ENCODE measurements at regions not wholly inside any gene's neighbourhood (a gene's known extent, or its start where the extent isn't known, plus 50 kb on each side); places are given as distances from the start of the nearest gene placed in this dataset.
"Not testable (repeated sequence)": the region's sequence is repeated elsewhere in the genome, so short reads cannot be mapped to it uniquely, and the experiment has no call there.

DNA sequence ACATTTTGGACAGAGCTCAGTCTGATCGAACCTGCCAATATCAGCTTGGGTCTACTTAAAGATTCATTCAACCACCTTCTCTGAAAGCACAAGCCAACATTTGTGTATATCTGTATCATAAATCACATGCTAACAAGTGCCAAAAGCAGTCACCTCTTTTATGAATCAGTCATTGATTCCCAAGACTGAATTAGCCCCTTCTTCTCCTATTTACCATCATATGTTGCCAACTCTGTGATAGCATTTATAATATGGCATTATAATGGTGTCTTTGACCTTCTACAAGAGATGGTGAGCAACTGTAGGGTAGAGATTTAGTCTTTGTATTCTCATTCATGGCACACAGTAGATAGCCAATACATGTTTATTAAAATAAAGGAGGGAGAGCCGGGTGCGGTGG, 61.4 kb downstream of the DDX53 start:
- no peak overlapping the region for H3K4me3 ChIP-seq (ENCODE audit: low read depth, low read length)
- DNase-seq (ENCODE audit: low read depth) = no peak
- TF ChIP-seq, protein P1, sequence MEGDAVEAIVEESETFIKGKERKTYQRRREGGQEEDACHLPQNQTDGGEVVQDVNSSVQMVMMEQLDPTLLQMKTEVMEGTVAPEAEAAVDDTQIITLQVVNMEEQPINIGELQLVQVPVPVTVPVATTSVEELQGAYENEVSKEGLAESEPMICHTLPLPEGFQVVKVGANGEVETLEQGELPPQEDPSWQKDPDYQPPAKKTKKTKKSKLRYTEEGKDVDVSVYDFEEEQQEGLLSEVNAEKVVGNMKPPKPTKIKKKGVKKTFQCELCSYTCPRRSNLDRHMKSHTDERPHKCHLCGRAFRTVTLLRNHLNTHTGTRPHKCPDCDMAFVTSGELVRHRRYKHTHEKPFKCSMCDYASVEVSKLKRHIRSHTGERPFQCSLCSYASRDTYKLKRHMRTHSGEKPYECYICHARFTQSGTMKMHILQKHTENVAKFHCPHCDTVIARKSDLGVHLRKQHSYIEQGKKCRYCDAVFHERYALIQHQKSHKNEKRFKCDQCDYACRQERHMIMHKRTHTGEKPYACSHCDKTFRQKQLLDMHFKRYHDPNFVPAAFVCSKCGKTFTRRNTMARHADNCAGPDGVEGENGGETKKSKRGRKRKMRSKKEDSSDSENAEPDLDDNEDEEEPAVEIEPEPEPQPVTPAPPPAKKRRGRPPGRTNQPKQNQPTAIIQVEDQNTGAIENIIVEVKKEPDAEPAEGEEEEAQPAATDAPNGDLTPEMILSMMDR (conservative IDR thresholded peaks at IDR 0.05; ENCODE audit: low read depth, low read length) = no peak

DNA sequence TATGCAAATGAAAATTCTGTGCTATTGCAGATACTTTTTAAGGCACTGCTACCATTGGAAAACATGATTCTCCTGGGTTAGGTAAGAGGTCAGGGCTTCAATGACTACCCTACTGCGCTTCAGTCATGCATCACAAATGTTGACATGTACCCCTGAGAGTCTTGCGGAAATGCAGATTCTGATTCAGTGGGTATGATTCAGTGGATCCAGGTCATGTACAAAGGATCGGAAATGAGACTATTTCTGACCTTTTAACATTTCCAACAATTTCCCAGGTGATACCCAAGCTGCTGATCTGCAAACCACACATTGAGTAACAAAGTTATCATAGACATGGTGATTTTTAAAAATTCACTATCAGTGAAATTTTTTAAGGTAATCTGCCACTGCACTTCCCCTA, 62.6 kb downstream of the DDX53 start:
- no peak overlapping the region for H3K4me3 ChIP-seq (ENCODE audit: low read depth, low read length)
- no peak for DNase-seq (ENCODE audit: low read depth)
- TF ChIP-seq, protein P1 (conservative IDR thresholded peaks at IDR 0.05; ENCODE audit: low read depth, low read length) = no peak

DNA sequence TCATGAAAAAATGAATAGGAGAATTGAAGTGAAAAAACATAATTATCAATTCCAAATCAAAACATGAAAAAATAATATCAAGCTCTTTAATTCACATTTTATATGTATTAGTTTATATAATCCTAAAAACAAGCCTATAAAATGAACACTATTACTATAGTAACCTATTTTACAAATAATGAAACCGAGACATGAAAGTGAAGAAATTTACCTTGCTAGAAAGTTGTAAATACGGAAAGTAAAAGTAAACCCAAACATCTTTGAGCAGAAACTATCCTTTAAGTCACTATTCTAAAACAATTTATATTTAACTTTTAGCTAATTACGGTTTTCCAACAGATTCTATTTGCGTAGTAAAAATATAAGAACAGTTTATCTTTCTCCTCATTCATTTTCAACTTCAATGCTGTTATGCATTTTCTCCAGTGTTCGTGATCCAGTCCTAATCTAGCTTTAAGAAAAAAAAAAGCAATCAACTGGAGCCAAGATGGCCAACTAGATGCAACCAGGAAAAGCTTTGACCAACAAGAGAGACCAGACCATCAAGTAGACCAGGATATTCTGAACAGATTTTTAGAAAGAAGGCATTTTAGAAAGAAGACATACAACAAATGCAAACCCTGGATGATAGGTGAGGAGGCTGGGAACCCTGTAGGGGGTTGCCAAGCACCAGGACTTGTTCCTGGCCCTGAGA, 67.0 kb downstream of the DDX53 start:
- no peak for DNase-seq (ENCODE audit: low read depth)
- TF ChIP-seq, protein P1 (conservative IDR thresholded peaks at IDR 0.05; ENCODE audit: low read depth, low read length) = no peak
- no peak overlapping the region for H3K4me3 ChIP-seq (ENCODE audit: low read depth, low read length)

DNA sequence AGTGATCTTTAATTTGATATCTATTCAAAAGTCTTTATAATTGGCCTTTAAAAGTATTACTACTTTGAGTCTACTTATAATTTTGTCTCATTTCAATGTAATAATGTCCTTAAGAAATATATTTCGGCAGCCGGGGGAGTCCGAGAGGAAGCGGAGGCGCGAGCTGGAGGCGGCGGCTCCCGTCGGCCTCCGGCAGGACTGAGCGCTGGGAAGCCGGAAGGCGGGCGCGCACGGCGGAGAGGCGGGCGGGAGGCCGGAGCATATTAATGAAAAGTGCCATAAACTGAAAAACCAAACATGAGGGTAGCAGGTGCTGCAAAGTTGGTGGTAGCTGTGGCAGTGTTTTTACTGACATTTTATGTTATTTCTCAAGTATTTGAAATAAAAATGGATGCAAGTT, 75.7 kb downstream of the DDX53 start:
- not testable (repeated sequence) for DNase-seq (ENCODE audit: low read depth)
- peak overlapping the region; percentile 30 for H3K4me3 ChIP-seq (ENCODE audit: low read depth, low read length)

DNA sequence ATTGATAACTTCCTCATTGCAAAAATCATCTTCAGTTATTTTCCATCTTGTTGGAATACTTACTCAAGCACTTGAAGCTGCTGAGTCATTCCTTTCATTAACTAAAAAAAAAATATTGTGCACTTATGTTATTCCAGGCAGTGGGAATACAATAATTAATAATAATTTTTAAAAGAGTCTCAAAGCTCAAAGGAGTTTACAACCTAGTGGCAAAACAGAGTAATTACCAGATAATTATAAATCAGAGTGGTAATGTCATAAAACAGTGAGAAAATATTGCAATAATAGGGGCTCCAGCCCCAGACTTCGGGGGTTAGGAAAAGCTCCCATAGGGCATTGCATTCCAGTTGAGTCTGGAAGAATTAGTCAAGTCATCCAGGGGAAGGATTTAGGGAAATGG, 79.6 kb downstream of the DDX53 start:
- no peak for DNase-seq (ENCODE audit: low read depth)
- no peak overlapping the region for H3K4me3 ChIP-seq (ENCODE audit: low read depth, low read length)
- TF ChIP-seq, protein P1 (conservative IDR thresholded peaks at IDR 0.05; ENCODE audit: low read depth, low read length) = no peak

DNA sequence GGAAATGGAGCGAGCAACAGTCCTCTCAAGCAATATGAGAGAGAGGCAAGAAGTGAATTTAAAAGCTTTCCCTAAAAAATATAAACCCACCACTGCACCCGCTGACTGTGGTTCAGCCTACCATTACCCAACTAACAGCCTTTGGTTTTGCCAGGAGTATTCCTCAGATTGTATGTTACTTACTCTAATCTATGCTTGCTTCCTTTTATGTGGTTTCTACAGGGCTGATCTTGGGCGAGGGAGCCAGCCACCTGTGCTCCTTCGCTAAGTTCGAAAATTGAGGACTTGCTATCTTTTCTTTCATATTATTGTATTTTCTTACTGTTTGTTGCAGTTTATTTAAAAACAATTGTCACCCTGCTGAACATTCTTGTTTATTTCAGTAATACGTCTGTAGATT, 101.1 kb downstream of the DDX53 start:
- TF ChIP-seq, protein P1 (conservative IDR thresholded peaks at IDR 0.05; ENCODE audit: low read depth, low read length) = no peak
- DNase-seq (ENCODE audit: low read depth) = no peak
- no peak overlapping the region for H3K4me3 ChIP-seq (ENCODE audit: low read depth, low read length)

DNA sequence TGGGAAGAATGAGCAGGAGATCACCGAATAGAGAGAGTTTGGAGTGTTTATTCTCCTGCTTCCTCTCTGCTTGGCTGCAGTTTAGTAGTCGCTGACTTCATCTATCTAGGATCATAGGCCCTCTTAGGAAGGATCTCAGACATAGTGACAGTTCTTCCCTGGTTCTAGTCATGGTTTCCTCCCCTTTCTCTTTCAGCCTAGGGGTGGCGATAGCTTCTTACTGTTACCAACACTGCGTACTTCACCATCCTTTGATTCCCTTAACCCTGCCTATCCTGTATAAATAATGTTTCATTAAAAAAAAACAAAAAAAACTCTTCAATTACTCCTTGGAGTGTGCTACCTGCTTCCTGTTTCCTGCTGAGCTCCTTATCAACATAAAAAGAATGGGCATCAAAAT, 103.8 kb downstream of the DDX53 start:
- TF ChIP-seq, protein P1 (conservative IDR thresholded peaks at IDR 0.05; ENCODE audit: low read depth, low read length) = no peak
- H3K4me3 ChIP-seq (ENCODE audit: low read depth, low read length) = no peak overlapping the region
- no peak for DNase-seq (ENCODE audit: low read depth)
